ENCODE measurements at regions not wholly inside any gene's neighbourhood (a gene's known extent, or its start where the extent isn't known, plus 50 kb on each side); places are given as distances from the start of the nearest gene placed in this dataset.

- Histone ChIP-seq H3K36me3 (ENCODE audit: control insufficient read depth, insufficient read depth, low read length, severe bottlenecking) (no peaks in the 10 kb centered on the region), H3K4me1 (ENCODE audit: control insufficient read depth, insufficient read depth, low read length) (peaks cover 42% of the 10 kb centered on the region), H3K27me3 (replicated peaks; ENCODE audit: control insufficient read depth, insufficient read depth, low read length) (no peaks in the 10 kb centered on the region), H3K4me3 (ENCODE audit: low read length) (peak overlapping the region; percentile 62), H3K9me3 (ENCODE audit: control insufficient read depth, low read length) (no peaks in the 10 kb centered on the region), H3K9ac (ENCODE audit: low read length) (peak overlapping the region; percentile 76)
- peak; percentile 52 for DNase-seq (ENCODE audit: low read depth)
Observed at GRCh38 chr1:61605607-61606321, 119.2 kb downstream of the TM2D1 start.

GRCh38 chr1:61604684-61605083 is 120.3 kb downstream of the TM2D1 start:
- Histone ChIP-seq H3K9me3 (ENCODE audit: control insufficient read depth, low read length) (no peaks in the 10 kb centered on the region), H3K9ac (ENCODE audit: low read length) (peak overlapping the region; percentile 36), H3K27me3 (replicated peaks; ENCODE audit: control insufficient read depth, insufficient read depth, low read length) (no peaks in the 10 kb centered on the region), H3K36me3 (ENCODE audit: control insufficient read depth, insufficient read depth, low read length, severe bottlenecking) (no peaks in the 10 kb centered on the region), H3K4me3 (ENCODE audit: low read length) (no peak overlapping the region), H3K4me1 (ENCODE audit: control insufficient read depth, insufficient read depth, low read length) (peaks cover 42% of the 10 kb centered on the region)
- peak; percentile 57 for DNase-seq (ENCODE audit: low read depth)

DNA sequence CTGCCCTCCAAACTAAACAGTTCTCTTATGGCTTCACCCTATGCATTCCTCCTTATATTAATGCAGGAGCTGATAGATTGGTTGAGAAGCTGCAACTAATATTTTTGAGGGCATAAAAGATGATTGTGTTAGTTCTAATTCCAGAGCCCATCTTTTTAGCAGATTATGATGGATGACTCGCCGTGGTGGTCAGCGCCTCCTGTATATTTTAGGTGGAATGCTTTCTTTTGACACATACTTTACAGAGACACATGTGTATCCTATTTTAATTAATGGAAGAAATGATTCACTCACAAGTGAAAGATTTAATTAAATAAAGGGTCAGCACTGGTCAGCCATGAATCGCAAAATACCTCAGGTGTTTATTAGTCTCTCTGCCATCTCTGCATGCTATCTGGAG is 120.7 kb downstream of the TM2D1 start:
- no peak overlapping the region for H3K4me3 ChIP-seq (ENCODE audit: low read length)
- no peaks in the 10 kb centered on the region for H3K9me3 ChIP-seq (ENCODE audit: control insufficient read depth, low read length)
- DNase-seq (ENCODE audit: low read depth) = no peak
- H3K27me3 ChIP-seq (replicated peaks; ENCODE audit: control insufficient read depth, insufficient read depth, low read length) = no peaks in the 10 kb centered on the region
- peaks cover 42% of the 10 kb centered on the region for H3K4me1 ChIP-seq (ENCODE audit: control insufficient read depth, insufficient read depth, low read length)
- H3K9ac ChIP-seq (ENCODE audit: low read length) = peak overlapping the region; percentile 28
- H3K36me3 ChIP-seq (ENCODE audit: control insufficient read depth, insufficient read depth, low read length, severe bottlenecking) = no peaks in the 10 kb centered on the region

DNA sequence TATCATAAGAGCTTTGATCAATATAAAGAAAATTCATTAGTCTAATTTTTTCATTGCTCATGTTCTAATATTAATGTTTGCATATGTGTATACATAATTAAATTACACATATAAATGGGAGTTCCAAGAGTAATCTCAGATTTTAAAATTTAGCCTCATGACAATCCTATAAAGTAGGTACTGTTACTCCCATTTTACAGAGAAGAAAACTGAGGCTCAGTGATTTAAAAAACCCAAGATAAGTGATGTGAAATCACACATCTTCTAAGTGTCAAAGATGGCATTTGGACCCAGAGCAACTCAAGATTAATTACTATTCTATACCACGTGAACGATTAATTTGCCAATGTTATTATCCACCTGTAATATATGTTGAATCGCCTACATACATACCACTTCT is 122.3 kb downstream of the TM2D1 start:
- no peak overlapping the region for H3K4me3 ChIP-seq (ENCODE audit: low read length)
- peaks cover 42% of the 10 kb centered on the region for H3K4me1 ChIP-seq (ENCODE audit: control insufficient read depth, insufficient read depth, low read length)
- no peaks in the 10 kb centered on the region for H3K27me3 ChIP-seq (replicated peaks; ENCODE audit: control insufficient read depth, insufficient read depth, low read length)
- no peak overlapping the region for H3K9ac ChIP-seq (ENCODE audit: low read length)
- H3K9me3 ChIP-seq (ENCODE audit: control insufficient read depth, low read length) = no peaks in the 10 kb centered on the region
- H3K36me3 ChIP-seq (ENCODE audit: control insufficient read depth, insufficient read depth, low read length, severe bottlenecking) = no peaks in the 10 kb centered on the region
- no peak for DNase-seq (ENCODE audit: low read depth)

GRCh38 chr1:61597601-61598000 is 127.3 kb downstream of the TM2D1 start:
- no peaks in the 10 kb centered on the region for H3K4me1 ChIP-seq (ENCODE audit: control insufficient read depth, insufficient read depth, low read length)
- no peak for DNase-seq (ENCODE audit: low read depth)
- H3K27me3 ChIP-seq (replicated peaks; ENCODE audit: control insufficient read depth, insufficient read depth, low read length) = no peaks in the 10 kb centered on the region
- H3K9me3 ChIP-seq (ENCODE audit: control insufficient read depth, low read length) = peaks cover 5% of the 10 kb centered on the region
- H3K4me3 ChIP-seq (ENCODE audit: low read length) = no peak overlapping the region
- H3K9ac ChIP-seq (ENCODE audit: low read length) = no peak overlapping the region
- no peaks in the 10 kb centered on the region for H3K36me3 ChIP-seq (ENCODE audit: control insufficient read depth, insufficient read depth, low read length, severe bottlenecking)

GRCh38 chr1:61593331-61593730 is 131.6 kb downstream of the TM2D1 start:
- no peaks in the 10 kb centered on the region for H3K27me3 ChIP-seq (replicated peaks; ENCODE audit: control insufficient read depth, insufficient read depth, low read length)
- H3K9me3 ChIP-seq (ENCODE audit: control insufficient read depth, low read length) = peaks cover 5% of the 10 kb centered on the region
- no peak overlapping the region for H3K4me3 ChIP-seq (ENCODE audit: low read length)
- no peak for DNase-seq (ENCODE audit: low read depth)
- peaks cover 7% of the 10 kb centered on the region for H3K4me1 ChIP-seq (ENCODE audit: control insufficient read depth, insufficient read depth, low read length)
- H3K9ac ChIP-seq (ENCODE audit: low read length) = no peak overlapping the region
- no peaks in the 10 kb centered on the region for H3K36me3 ChIP-seq (ENCODE audit: control insufficient read depth, insufficient read depth, low read length, severe bottlenecking)

GRCh38 chr1:61591351-61591750 is 133.6 kb downstream of the TM2D1 start:
- peaks cover 7% of the 10 kb centered on the region for H3K4me1 ChIP-seq (ENCODE audit: control insufficient read depth, insufficient read depth, low read length)
- no peaks in the 10 kb centered on the region for H3K36me3 ChIP-seq (ENCODE audit: control insufficient read depth, insufficient read depth, low read length, severe bottlenecking)
- DNase-seq (ENCODE audit: low read depth) = no peak
- peak overlapping the region; percentile 40 for H3K4me3 ChIP-seq (ENCODE audit: low read length)
- peak overlapping the region; percentile 59 for H3K9ac ChIP-seq (ENCODE audit: low read length)
- H3K27me3 ChIP-seq (replicated peaks; ENCODE audit: control insufficient read depth, insufficient read depth, low read length) = no peaks in the 10 kb centered on the region
- no peaks in the 10 kb centered on the region for H3K9me3 ChIP-seq (ENCODE audit: control insufficient read depth, low read length)

- DNase-seq (ENCODE audit: low read depth) = peak; percentile 50
- Histone ChIP-seq H3K4me3 (ENCODE audit: low read length) (no peak overlapping the region), H3K4me1 (ENCODE audit: control insufficient read depth, insufficient read depth, low read length) (peaks cover 7% of the 10 kb centered on the region)
Observed at GRCh38 chr1:61588736-61589672, 135.9 kb downstream of the TM2D1 start.

GRCh38 chr1:61585714-61586113 is 139.2 kb downstream of the TM2D1 start:
- peak; percentile 72 for DNase-seq (ENCODE audit: low read depth)
- Histone ChIP-seq H3K36me3 (ENCODE audit: control insufficient read depth, insufficient read depth, low read length, severe bottlenecking) (no peaks in the 10 kb centered on the region), H3K27me3 (replicated peaks; ENCODE audit: control insufficient read depth, insufficient read depth, low read length) (no peaks in the 10 kb centered on the region), H3K9me3 (ENCODE audit: control insufficient read depth, low read length) (no peaks in the 10 kb centered on the region), H3K4me3 (ENCODE audit: low read length) (no peak overlapping the region), H3K9ac (ENCODE audit: low read length) (no peak overlapping the region), H3K4me1 (ENCODE audit: control insufficient read depth, insufficient read depth, low read length) (peaks cover 1% of the 10 kb centered on the region)

More at GRCh38 chr1:61588736-61589672, 135.9 kb downstream of the TM2D1 start:
- H3K9ac ChIP-seq (ENCODE audit: low read length) = no peak overlapping the region
- no peaks in the 10 kb centered on the region for H3K27me3 ChIP-seq (replicated peaks; ENCODE audit: control insufficient read depth, insufficient read depth, low read length)
- no peaks in the 10 kb centered on the region for H3K9me3 ChIP-seq (ENCODE audit: control insufficient read depth, low read length)
- H3K36me3 ChIP-seq (ENCODE audit: control insufficient read depth, insufficient read depth, low read length, severe bottlenecking) = no peaks in the 10 kb centered on the region

DNA sequence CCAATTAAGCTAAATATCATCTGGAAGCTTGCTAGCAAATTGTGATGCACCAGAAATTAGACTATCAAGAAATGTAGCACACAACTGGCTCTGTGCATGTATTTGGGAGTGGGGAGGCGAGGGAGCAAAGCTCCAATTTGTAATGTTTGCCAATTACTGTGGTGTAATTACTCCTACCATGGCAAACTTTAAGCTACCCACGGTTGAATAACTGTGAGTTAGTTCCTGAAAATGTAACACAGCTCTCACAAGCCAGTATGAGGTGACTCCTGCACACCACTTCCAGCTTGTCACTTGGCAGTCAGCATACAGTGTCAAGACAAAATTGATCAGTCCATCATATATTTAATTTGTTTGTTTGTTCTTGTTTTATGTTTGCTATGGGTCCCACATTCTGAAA is 141.2 kb downstream of the TM2D1 start:
- Histone ChIP-seq H3K9ac (ENCODE audit: low read length) (no peak overlapping the region), H3K4me3 (ENCODE audit: low read length) (no peak overlapping the region), H3K36me3 (ENCODE audit: control insufficient read depth, insufficient read depth, low read length, severe bottlenecking) (no peaks in the 10 kb centered on the region), H3K4me1 (ENCODE audit: control insufficient read depth, insufficient read depth, low read length) (peaks cover 5% of the 10 kb centered on the region), H3K9me3 (ENCODE audit: control insufficient read depth, low read length) (no peaks in the 10 kb centered on the region), H3K27me3 (replicated peaks; ENCODE audit: control insufficient read depth, insufficient read depth, low read length) (no peaks in the 10 kb centered on the region)
- DNase-seq (ENCODE audit: low read depth) = no peak

DNA sequence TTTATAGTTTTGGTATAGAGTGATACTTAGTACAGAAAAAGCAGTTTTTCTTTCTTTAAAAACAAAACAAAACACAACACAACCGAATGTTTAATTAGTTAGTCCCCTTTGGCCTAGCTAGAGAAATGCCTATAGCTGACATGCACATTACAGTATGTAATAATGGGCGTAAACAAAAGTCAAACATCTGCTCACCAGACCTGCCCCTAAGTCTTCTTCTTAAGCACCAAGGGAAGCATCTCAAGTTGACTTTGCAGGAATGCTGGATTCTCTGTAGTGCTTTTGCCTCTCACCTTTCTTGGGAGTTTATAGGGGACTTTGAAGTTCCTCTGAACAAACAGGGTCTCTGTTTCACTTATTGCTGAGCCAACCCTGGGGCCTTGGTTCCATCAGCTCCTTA is 143.7 kb downstream of the TM2D1 start:
- H3K9me3 ChIP-seq (ENCODE audit: control insufficient read depth, low read length) = no peaks in the 10 kb centered on the region
- no peak for DNase-seq (ENCODE audit: low read depth)
- H3K27me3 ChIP-seq (replicated peaks; ENCODE audit: control insufficient read depth, insufficient read depth, low read length) = no peaks in the 10 kb centered on the region

More for the DNA sequence above, 143.7 kb downstream of the TM2D1 start:
- Histone ChIP-seq H3K36me3 (ENCODE audit: control insufficient read depth, insufficient read depth, low read length, severe bottlenecking) (no peaks in the 10 kb centered on the region), H3K4me3 (ENCODE audit: low read length) (no peak overlapping the region), H3K4me1 (ENCODE audit: control insufficient read depth, insufficient read depth, low read length) (peaks cover 5% of the 10 kb centered on the region), H3K9ac (ENCODE audit: low read length) (no peak overlapping the region)
